Activated CD4-positive, CD25-positive, alpha-beta regulatory T cell treated with anti-CD3 and anti-CD28 coated beads, Interleukin-2, amount 50 U/mL, for 16 hours (primary cell): ENCODE measurements at regions not wholly inside any gene's neighbourhood (a gene's known extent, or its start where the extent isn't known, plus 50 kb on each side); places are given as distances from the start of the nearest gene placed in this dataset.
"Not testable (repeated sequence)": the region's sequence is repeated elsewhere in the genome, so short reads cannot be mapped to it uniquely, and the experiment has no call there.

Source experiments
- DNase-seq: peaks from one replicate; pipeline ENCODE4 v3.0.0-alpha.2; 2020; ENCODE audit warnings: low read depth, low spot score

DNA sequence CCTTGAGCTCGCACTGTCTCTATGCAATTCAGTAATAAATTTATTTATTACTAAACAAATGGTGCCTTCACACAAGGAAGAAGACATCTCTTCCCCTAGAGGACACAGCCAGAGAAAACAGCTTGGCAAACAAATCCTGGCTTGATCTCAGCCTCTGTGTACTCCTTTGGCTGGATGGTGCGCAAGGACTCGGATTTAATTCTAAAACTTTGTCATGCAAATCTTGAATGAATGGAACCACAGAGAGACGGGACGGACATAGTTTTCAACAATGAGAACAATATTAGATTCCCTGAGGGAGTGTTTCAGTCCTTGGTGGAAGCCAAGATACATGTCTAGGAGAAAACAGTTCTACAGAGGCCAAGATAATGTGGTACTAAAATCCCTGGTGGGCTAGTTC is 349.5 kb downstream of the NPIPA8 start:
- DNase-seq, result no peak

DNA sequence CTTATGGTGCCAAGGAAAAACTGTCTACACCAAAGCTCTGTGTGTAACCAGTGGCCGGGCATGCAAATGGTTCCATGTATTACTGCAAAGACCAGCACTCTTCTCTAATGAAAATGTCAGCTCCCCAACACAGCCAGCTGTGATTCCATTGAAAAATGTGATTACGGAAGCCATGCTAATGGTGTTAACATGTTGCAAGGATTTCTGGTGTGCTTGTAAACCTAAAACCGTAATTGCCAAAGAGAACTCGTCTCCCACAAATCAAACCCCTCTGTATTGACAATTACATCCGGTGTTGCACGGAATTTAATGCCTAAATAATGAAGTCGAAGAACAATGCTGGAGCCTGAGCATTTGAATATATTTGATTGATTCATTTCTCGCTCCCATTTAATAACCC is 351.7 kb downstream of the NPIPA8 start:
- DNase-seq, result no peak

DNA sequence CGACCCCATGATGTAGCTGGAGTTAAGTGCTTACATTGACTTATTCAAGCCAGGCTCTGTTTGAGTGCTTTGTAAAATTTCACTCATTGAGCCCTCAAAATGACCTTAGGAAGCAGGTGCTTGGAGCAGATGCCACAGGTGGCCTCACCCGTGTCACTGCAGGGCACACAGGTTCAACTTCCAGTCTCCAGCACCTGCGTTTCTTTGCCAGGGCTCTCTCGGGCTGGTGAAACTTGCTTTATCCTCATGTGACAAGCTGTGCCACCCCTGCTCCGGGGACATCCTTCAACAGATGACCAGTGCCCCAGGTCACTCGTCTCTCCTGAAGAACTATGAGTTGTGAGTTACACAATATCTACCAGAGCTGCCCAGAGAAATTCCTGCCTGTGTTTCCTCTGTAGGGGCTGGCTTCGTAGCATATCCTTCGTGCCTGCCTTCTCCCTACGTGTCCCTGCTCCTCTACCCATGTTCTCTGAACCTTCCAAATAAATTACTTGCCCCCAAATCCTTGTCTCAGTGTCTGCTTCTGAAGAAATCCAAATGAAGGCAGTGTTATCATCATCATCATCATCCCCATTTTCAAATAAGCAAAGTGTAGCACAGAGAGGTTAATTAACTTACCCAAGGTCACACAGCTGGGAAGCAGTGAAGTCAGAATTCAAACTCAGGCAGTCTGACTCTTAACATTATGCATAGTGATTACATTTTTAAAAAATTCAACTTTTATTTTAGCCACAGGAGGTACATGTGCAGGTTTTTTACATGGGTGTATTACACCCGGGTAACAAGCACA is 352.5 kb downstream of the NPIPA8 start:
- no peak for DNase-seq

DNA sequence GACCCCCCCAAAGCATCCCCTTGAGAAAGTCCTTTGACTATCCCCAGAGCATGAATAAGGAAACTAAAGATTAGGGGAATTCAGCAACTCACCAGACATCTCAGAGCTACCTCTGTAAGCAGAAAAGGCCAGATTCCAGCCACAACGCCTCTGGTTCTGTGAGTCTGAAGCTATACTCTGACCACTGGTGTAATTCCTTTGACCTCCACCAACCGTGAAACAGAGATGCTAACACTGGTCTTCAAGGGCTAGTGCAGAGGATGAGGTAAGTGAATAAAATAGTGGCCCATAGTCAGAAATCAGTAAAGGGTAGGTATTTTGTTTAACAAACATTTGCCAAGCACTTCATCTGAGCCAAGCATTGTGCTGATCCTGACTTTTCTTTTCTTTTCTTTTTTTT is 353.4 kb downstream of the NPIPA8 start:
- DNase-seq, result no peak

DNA sequence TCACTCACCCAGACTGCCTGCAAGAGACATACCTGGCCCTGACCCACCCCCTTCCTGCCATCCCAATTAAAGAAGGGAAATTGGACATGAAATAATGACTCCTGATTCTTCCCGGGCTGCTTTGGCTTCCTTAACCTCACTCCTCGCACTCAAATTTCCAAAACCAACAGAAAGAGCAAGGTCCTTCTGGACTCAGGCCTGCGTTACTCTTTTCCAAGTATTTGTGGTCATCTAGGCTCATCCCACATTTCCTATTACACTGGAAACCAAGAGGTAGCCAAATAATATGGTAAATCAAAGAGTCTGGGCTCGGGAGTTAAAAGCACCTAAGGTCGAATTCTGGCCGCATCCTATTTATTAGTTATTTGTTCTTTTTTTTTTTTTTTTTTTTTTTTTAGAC is 359.3 kb downstream of the NPIPA8 start:
- no peak for DNase-seq

DNA sequence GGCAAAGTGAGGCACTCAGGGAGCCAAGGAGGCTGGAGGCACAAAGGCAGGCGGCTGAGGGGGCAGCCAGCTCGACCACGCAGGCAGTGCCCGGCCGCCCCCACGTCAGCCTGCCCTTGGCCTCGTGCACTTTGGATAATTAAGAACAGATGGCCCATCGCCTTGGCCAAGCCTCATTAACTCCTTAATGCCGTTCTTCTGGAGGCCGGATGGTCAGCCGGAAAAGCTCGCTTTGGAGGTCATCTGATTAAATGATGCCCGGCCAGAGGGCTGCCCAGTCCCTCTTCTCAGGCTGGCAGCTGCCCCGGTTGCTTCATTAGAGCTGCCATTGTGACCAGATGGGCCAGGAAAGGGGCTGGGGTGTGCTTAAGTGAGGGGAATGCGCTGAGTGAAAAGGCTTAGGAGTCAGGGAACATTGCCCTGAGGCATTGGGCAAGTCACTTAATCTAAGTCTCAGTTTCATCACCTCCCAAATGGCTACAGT is 364.0 kb downstream of the NPIPA8 start:
- DNase-seq, result no peak

DNA sequence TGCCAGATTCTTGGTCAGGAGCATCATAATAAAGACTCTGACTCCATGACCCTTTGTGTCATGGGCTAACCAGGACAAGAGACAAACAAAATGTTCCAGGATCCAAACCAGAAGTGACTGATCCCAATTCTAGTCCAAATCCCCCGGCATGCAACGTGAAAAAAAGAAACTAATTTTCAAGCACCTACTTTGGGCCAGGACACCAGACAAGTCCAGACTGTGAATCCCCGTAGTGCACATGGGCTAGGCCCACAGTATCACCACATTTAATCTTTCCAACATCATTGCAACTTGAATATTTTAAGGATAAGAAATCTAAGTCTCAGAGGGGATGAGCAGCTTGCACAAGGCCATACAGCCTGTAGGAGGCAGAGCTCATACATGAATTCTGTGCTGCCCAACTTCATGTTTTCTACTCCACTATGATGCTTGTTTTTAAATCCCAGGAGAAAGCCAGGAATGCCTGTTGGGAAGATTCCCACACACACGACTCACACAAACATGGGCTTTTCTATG is 365.7 kb downstream of the NPIPA8 start:
- DNase-seq, result no peak

DNA sequence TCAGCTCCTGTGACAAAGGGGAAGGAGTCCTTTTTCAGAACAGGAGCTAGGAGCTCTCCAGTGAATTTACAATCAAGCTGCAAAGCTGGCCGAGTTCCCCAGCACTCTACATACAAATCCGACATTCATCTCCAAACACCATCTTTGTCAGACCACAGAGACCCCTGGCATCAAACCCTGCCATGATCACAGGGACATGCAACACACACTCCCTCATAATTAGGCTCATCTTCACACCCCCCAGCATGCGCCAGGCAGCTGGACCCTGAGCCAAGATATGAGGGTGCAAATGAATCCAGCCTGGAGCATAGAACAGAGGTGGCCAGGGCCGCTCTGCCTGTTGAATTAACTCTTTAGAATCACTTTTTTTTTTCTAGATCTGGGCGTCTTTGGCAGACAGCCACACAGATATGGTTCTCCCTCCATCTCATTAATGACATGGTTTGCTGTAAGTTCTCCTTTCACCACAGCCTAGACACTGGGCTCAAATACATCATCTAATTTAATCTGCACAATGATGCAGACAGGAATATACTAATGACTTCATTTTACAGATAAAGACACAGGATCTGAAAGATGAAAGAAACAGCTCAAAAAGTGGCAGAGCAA is 366.3 kb downstream of the NPIPA8 start:
- DNase-seq, result no peak

DNA sequence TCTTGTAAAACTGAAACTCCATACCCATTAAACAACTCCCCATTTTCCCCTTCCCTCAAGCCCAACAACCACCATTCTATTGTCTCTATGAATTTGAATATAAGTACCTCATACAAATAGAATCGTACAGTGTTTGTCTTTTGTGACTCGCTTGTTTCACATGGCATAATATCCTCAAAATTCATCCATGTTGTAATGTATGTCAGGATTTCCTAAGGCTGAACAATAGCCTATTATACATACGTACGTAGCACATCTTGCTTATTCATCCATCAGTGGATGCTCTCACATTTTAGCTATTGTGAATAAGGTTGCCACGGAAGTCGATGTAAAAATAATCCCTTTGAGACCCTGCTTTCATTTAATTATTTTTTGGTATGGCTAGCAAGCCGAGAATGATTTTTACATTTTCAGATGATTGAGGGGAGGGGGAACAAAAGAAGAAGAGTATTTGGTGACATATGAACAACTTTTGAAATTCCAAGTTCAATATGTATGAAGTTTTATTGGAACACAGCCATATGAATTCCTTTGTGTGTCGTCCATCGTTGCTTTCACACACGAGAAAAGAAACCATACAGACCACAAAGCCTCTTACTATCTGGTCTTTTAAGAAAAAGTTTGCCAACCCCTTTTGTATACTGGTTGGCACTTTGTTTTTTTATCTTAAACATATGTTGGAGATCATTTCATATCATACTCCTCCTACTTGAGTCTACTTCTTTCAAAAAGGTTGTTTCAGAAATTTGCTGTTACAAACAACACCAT is 371.2 kb downstream of the NPIPA8 start:
- DNase-seq, result no peak

DNA sequence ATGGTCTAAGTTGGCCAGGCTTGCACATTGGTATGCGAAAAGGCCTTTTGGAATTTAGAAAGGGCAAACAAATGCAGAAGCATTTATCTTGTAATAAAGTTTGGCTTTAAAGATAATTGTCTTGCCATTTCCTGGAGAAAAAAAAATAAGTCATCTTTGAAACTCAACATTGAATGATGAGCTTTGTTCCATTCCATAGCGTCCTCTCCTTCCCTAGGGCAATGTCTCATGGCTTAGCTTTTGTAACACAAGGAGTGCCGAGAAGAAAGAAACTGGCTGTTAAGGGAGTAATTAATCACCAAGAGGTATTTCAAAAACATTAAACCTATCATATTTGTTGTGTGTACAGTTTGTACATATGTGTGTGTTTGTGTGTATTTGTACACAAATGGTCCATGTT is 372.3 kb downstream of the NPIPA8 start:
- no peak for DNase-seq

DNA sequence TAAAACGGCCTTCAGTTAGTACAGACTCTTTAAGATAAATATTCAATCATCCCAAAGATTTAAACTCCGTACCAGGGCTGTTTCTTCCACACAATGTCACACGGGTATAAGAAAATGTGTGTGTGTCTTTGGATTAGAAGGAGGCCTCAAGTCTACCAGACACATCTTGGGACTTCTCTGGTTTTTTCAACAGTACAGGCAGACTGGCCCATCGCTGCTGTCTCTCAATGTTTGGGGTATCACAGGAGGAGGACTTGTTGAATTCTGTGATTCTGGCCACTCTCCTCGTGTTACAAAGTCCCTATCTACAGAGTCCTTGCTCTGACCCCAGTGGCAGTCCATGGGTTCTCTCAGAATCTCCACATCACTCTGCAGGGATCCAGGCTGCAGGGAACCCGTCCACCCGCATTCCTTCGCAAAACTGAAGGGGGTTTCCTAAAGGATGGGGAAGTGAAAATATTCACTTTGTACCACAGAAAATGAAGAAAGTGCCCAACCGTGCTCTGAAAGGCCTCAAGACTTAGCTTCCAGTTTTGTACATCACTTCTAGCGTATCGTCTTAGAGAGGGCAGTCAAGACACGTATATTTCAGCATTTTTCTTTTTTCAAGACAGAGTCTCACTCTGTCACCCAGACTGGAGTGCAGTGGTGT is 373.2 kb downstream of the NPIPA8 start:
- no peak for DNase-seq

DNA sequence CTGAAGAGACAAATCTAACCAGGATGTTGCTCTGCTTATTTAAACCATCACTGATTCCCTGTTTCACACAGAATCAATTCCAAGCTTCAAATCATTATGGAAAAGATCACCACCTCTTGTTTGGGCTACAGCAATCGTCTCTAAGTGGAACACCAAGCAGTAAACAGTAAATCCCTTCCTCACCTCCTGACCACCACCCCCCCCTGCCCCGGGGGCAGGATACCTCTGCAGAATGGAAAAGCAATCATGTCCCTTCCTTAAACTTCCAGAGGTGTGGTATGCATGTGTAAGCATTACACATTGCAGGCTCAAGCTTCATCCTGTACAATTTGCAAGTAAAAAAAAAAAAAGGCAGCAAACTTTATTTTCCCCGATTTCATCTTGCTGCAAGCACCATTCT is 373.8 kb downstream of the NPIPA8 start:
- no peak for DNase-seq

DNA sequence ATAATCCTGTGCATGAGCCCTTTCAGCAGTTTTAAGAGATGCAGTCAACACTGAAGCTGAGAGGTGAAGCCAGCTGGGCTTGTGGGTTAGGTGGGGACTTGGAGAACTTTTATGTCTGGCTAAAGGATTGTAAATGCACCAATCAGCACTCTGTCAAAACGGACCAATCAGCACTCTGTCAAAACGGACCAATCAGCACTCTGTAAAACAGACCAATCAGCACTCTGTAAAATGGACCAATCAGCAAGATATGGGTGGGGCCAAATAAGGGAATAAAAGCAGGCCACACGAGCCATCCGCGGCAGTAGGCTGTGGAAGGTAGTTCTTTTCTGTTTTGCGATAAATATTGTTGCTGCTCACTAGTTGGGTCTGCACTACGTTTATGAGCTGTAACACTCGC is 374.7 kb downstream of the NPIPA8 start:
- DNase-seq, result not testable (repeated sequence)

DNA sequence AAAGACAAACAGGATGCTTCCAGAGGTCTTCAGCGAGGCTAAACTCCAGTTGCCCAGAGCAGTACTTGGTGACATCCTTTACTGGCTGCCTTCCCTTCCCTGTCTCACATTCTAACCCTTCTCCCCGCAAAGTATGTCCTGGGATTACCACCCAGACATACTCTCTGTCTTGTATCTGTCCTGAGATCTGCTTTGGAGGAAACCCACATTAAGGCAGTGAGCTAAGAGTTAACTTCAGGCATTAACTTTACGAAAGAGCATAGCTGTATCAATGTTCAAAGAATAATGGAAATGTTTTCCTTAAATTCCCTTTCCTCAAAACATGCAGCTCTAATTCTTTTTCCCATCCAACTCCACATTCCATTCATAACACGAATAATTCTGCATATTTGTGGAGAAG is 385.2 kb downstream of the NPIPA8 start:
- DNase-seq, result no peak

DNA sequence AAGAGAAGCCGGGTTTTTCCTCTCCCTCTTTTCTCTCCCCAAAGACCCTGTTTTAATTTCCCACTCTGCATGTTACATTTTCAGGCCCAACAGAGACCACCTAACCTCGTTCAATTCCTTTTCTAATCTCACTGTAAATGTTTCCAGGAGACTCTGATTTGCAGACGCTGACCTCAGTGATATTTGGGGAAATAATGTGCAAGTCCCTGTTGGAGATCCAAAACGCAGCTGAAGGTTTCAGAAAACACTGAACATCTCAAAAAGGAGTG is 386.6 kb downstream of the NPIPA8 start:
- DNase-seq, result no peak

DNA sequence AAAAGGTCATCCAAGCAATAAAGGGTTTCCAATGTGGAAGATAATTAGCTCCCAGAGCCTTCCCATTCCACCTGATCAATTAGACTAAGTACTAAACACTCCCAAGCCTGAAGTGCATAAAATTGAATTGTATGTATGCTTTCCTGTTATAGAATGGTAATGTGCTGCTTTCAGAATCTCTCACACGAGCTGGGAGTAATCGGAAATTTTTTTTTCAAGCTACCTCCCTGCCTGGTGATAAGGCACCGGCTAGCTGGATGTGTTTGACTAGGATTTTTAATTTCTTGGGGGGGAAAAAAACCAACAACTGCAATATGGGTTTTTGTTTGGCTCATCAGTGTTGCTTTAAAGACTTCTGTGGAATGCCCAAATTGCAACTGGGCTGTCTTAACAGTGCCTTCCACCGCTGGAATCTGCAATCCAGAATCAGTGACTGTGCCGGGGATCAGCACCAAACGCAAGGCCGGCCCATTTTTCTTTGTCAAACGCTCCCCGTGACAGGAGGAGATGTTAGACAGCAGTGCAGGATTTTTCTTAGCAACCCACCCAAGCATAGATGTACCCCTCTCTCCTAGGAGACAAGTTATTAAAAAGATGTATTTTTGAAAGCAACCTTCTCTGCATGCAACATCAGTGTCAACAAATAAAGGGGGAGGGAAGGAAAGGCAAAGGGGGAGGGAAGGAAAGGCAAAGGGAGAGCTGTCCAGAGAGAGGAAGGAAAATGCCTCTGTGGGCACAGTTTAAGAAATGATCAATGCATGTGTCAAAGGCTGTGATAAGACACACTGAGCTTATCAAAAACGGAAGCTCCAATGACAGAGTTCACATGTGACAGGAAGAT is 387.2 kb downstream of the NPIPA8 start:
- no peak for DNase-seq

DNA sequence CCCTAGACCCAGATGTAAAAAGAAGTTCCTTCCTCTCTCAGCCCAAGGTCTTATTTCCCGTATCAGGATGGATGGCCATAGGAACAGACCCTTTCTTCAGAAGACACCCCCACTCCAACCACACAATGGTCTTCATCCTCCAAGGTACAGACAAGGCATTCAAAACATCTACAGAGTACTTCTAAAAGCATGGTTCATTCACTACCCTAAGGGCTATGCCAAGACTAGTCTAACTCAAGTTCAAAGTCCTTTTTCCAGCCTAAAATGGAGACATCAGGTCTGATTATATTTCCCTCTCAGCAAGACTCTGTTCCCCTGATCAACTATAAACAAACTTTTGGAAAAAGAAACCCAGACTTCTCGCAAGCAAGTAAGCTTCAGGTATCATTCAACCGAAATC is 388.9 kb downstream of the NPIPA8 start:
- no peak for DNase-seq

DNA sequence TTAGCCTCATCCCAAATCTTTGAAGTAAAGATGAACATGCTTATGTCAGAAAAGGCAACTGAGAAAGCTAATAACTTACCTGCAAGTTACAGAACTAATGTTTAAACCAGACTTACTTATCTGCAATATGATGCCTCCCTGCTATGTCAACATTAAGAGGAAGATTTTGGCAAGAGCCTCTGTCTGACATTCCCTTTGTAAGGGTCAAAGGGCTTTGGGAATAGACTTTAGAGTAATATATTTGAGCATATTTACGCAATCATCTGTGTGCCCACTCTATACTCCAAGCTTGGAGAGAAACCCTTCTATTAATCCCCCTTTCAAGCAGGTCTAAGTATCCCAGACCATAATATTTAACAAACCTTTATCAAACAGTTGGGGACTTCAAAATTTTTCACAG is 389.4 kb downstream of the NPIPA8 start:
- no peak for DNase-seq

DNA sequence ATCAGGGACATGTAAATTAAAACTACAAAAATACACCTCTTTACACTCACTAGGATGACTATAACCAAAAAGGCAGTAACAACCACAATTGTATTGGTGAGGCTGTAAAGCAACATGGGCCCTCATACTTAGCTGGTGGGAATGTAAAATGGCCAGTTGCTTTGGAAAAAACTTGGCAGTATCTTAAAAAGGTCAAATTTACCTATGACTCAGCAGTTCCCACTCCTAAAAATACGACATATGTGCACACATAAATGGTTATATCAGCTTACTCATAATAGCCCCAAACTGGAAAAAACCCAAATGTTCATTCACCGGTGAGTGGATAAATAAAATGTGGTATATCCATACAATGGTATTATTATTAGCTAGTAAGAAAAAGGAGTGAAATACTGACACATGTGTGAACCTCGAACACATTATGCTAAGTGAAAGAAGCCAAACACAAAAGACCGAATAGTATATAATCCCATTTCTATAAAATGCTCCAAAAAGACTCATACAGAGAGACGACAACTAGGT is 391.4 kb downstream of the NPIPA8 start:
- no peak for DNase-seq

DNA sequence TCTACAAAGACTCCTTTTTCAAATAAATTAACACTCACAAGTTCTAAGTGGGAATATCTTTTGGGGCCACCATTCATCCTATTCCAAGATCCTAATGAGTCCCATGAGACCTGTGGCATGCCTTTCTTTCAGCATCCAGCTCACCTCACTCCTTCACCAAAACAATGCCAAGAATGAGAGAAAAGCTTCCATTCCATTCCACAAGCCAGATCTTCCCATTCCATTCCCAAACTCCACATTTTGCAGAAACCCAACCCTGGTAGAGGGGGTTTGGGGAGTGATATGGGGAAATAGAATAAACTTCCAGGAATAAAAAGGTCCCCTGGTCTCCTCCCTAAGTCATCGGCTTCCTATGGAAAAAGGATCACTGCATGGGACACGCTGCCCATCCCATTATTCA is 392.2 kb downstream of the NPIPA8 start:
- no peak for DNase-seq

DNA sequence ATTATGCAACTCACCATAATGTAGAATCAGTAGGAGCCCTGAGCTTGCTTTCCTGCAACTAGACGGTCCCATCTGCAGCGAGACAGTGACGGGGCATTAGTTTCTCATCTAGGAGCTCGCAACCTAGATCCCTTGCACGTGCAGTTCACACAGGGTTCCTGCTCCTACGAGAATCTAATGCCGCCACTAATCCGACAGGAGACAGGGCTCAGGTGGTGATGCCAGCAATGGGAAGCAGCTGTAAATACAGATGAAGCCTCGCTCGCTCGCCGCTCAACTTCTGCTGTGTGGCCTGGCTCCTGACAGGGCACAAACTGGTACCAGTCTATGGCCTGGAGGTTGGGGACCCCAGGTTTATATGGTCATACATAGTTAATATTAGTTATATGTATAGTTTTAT is 394.5 kb downstream of the NPIPA8 start:
- no peak for DNase-seq
